Parathyroid adenoma (tissue), 2 donors: ENCODE measurements at regions not wholly inside any gene's neighbourhood (a gene's known extent, or its start where the extent isn't known, plus 50 kb on each side); places are given as distances from the start of the nearest gene placed in this dataset.

Experiments used
- H2AFZ ChIP-seq: fragments of 300-600 bp; sonication (generic); one replicate; pipeline ENCODE4 v1.7.0; 2017; ENCODE audit warnings: antibody characterized with exemption, mild to moderate bottlenecking
- H3K27ac ChIP-seq: fragments of 300-600 bp; sonication (generic); one replicate; pipeline ENCODE4 v1.7.0; 2017
- H3K27me3 ChIP-seq: fragments of 300-600 bp; sonication (generic); one replicate; pipeline ENCODE4 v1.7.0; 2017; ENCODE audit warnings: low read length; ENCODE audit not compliant: control insufficient read depth, insufficient read depth
- H3K36me3 ChIP-seq: fragments of 300-600 bp; sonication (generic); one replicate; pipeline ENCODE4 v1.7.0; 2017; ENCODE audit warnings: low read length; ENCODE audit not compliant: control insufficient read depth, insufficient read depth
- H3K4me1 ChIP-seq: fragments of 300-600 bp; sonication (generic); one replicate; pipeline ENCODE4 v1.7.0; 2017; ENCODE audit warnings: control low read depth
- H3K4me2 ChIP-seq: fragments of 300-600 bp; sonication (generic); one replicate; pipeline ENCODE4 v1.7.0; 2017; ENCODE audit warnings: low read length
- H3K4me3 ChIP-seq: fragments of 300-600 bp; sonication (generic); one replicate; pipeline ENCODE4 v1.7.0; 2017; ENCODE audit warnings: low read depth, low read length
- H3K79me2 ChIP-seq: fragments of 300-600 bp; sonication (generic); one replicate; pipeline ENCODE4 v1.7.0; 2017; ENCODE audit warnings: control low read depth
- H3K9ac ChIP-seq: fragments of 300-600 bp; sonication (generic); one replicate; pipeline ENCODE4 v1.7.0; 2017; ENCODE audit warnings: mild to moderate bottlenecking
- H3K9me3 ChIP-seq: fragments of 300-600 bp; sonication (generic); one replicate; pipeline ENCODE4 v1.7.0; 2017; ENCODE audit warnings: low read length; ENCODE audit not compliant: control insufficient read depth
- CTCF ChIP-seq: fragments of 300-600 bp; sonication (generic); IDR thresholded peaks from one replicate; pipeline ENCODE4 v1.7.0; 2017; ENCODE audit warnings: antibody characterized with exemption, mild to moderate bottlenecking
- donor health status: primary hyperparathyroidism.

- Histone ChIP-seq H3K4me1 (no peaks in the 10 kb centered on the region), H3K9ac (no peak overlapping the region), H2AFZ (no peak overlapping the region), H3K4me2 (no peak overlapping the region), H3K4me3 (no peak overlapping the region), H3K27ac (no peak overlapping the region), H3K27me3 (no peaks in the 10 kb centered on the region), H3K9me3 (no peaks in the 10 kb centered on the region), H3K36me3 (no peaks in the 10 kb centered on the region), H3K79me2 (no peaks in the 10 kb centered on the region)
- TF ChIP-seq CTCF = no peak
Measured at GRCh38 chrX:118255921-118256320, 90.0 kb upstream of the WDR44 start.

GRCh38 chrX:118257781-118258180 is 88.1 kb upstream of the WDR44 start:
- Histone ChIP-seq H2AFZ (no peak overlapping the region), H3K9me3 (no peaks in the 10 kb centered on the region), H3K9ac (no peak overlapping the region), H3K4me3 (no peak overlapping the region), H3K27me3 (no peaks in the 10 kb centered on the region), H3K27ac (no peak overlapping the region), H3K36me3 (no peaks in the 10 kb centered on the region), H3K79me2 (no peaks in the 10 kb centered on the region), H3K4me2 (no peak overlapping the region), H3K4me1 (no peaks in the 10 kb centered on the region)
- TF ChIP-seq CTCF = no peak

GRCh38 chrX:118259213-118259612 is 86.7 kb upstream of the WDR44 start:
- no peak overlapping the region for H3K4me2 ChIP-seq
- no peaks in the 10 kb centered on the region for H3K27me3 ChIP-seq
- H3K4me1 ChIP-seq = no peaks in the 10 kb centered on the region
- no peaks in the 10 kb centered on the region for H3K36me3 ChIP-seq
- TF ChIP-seq CTCF = no peak
- H3K27ac ChIP-seq = no peak overlapping the region
- H3K79me2 ChIP-seq = no peaks in the 10 kb centered on the region
- H3K9me3 ChIP-seq = no peaks in the 10 kb centered on the region
- no peak overlapping the region for H2AFZ ChIP-seq
- no peak overlapping the region for H3K9ac ChIP-seq
- H3K4me3 ChIP-seq = no peak overlapping the region

- Histone ChIP-seq H2AFZ (no peak overlapping the region), H3K9ac (no peak overlapping the region), H3K36me3 (no peaks in the 10 kb centered on the region), H3K4me2 (no peak overlapping the region), H3K27me3 (no peaks in the 10 kb centered on the region), H3K4me3 (no peak overlapping the region), H3K9me3 (no peaks in the 10 kb centered on the region), H3K27ac (no peak overlapping the region), H3K79me2 (no peaks in the 10 kb centered on the region), H3K4me1 (no peaks in the 10 kb centered on the region)
- no peak for TF ChIP-seq CTCF
Measured at GRCh38 chrX:118261151-118261550, 84.8 kb upstream of the WDR44 start.

GRCh38 chrX:118271775-118272174 is 74.1 kb upstream of the WDR44 start:
- Histone ChIP-seq H3K27ac (no peak overlapping the region), H3K4me3 (no peak overlapping the region), H3K27me3 (no peaks in the 10 kb centered on the region), H3K4me1 (no peaks in the 10 kb centered on the region), H3K9ac (no peak overlapping the region), H3K79me2 (no peaks in the 10 kb centered on the region), H3K4me2 (no peak overlapping the region), H3K9me3 (no peaks in the 10 kb centered on the region), H2AFZ (no peak overlapping the region), H3K36me3 (no peaks in the 10 kb centered on the region)
- TF ChIP-seq CTCF = no peak
